ENCODE measurements at regions not wholly inside any gene's neighbourhood (a gene's known extent, or its start where the extent isn't known, plus 50 kb on each side); places are given as distances from the start of the nearest gene placed in this dataset.

GRCh38 chr14:26332966-26333365, 264.9 kb downstream of the NOVA1 start:
- Histone ChIP-seq H3K9ac (ENCODE audit: low read length) (no peak overlapping the region), H2AFZ (ENCODE audit: low read depth, low read length, poor library complexity, severe bottlenecking) (no peak overlapping the region), H3K36me3 (ENCODE audit: control insufficient read depth in 1 of 2, insufficient read depth in 2 of 2, low read length in 2 of 2) (no peaks in the 10 kb centered on the region), H3K79me2 (ENCODE audit: insufficient read depth, low read length) (no peaks in the 10 kb centered on the region), H4K20me1 (ENCODE audit: insufficient read depth) (no peaks in the 10 kb centered on the region), H3K27me3 (ENCODE audit: insufficient read depth, low read length) (no peaks in the 10 kb centered on the region), H3K27ac (ENCODE audit: low read depth, low read length) (no peak overlapping the region), H3K9me2 (ENCODE audit: insufficient read depth) (no peaks in the 10 kb centered on the region), H3K4me3 (replicated peaks in 1 of 2; ENCODE audit: low read depth in 1 of 2, low read length in 2 of 2) (no peak overlapping the region), H3K4me1 (ENCODE audit: control insufficient read depth in 1 of 2, insufficient read depth in 2 of 2, low read length in 2 of 2) (no peaks in the 10 kb centered on the region), H3K4me2 (ENCODE audit: low read length) (no peak overlapping the region), H3K9me3 (ENCODE audit: control insufficient read depth in 1 of 2, insufficient read depth in 1 of 2, low read depth in 1 of 2, low read length in 2 of 2) (peaks cover 5 to 12% of the 10 kb centered on the region in 2 experiments; a peak in 2 of 4 replicates)
- BruUV-seq (replicated peaks) = no TSS peak
- intact Hi-C loops (cut with micrococcal nuclease) = no loop called here
- RAD21 ChIA-PET (ENCODE audit: low non-redundant PET in 1 of 2, low total read pairs in 2 of 2, uncharacterized antibody in 2 of 2, unreplicated experiment in 2 of 2) = no interaction called here
- POLR2A ChIA-PET = no interaction called here
- TF ChIP-seq SP1 (IDR thresholded peaks at IDR 0.05; ENCODE audit: low read depth) (no peak), JUND (IDR thresholded peaks at IDR 0.05) (no peak), ATF3 (IDR thresholded peaks at IDR 0.05) (no peak), ZNF274 (IDR thresholded peaks at IDR 0.05; ENCODE audit: low read depth, low read length) (no peak), SIN3A (IDR thresholded peaks at IDR 0.05; ENCODE audit: low read depth) (no peak), ELF1 (IDR thresholded peaks at IDR 0.05; ENCODE audit: borderline replicate concordance, low read depth) (no peak), SRF (IDR thresholded peaks at IDR 0.05; ENCODE audit: low read depth) (no peak), CEBPB (IDR thresholded peaks at IDR 0.05; ENCODE audit: low read depth) (no peak), CBX3 (IDR thresholded peaks at IDR 0.05; ENCODE audit: low read depth) (no peak)
- DNase-seq (ENCODE audit: low read depth, low spot score) = no peak
- CTCF ChIA-PET = no interaction called here
- no peak for ATAC-seq

DNA sequence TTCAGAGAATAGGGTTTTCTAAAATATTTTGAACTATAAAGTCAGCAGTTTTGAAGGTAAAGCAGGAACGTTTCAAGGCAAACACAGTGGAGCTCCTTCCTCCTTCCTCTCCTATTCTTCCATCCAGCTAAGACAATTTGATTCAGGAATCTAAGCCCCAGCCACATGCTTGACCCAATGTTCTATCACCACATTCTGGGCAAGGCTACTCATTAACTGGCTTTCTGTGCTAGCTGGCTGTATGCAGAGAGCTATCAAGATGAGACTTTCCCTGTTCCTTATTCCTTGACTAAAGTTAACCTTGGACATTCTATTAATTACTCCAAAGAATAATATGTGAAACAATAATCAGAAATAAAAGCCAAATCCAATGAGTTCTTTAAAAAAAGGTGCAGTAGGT, 266.9 kb downstream of the NOVA1 start:
- Histone ChIP-seq H3K4me3 (replicated peaks in 1 of 2; ENCODE audit: low read depth in 1 of 2, low read length in 2 of 2) (no peak overlapping the region), H3K79me2 (ENCODE audit: insufficient read depth, low read length) (no peaks in the 10 kb centered on the region), H3K27me3 (ENCODE audit: insufficient read depth, low read length) (no peaks in the 10 kb centered on the region), H3K4me1 (ENCODE audit: control insufficient read depth in 1 of 2, insufficient read depth in 2 of 2, low read length in 2 of 2) (no peaks in the 10 kb centered on the region), H3K9ac (ENCODE audit: low read length) (no peak overlapping the region), H3K9me3 (ENCODE audit: control insufficient read depth in 1 of 2, insufficient read depth in 1 of 2, low read depth in 1 of 2, low read length in 2 of 2) (peaks cover 14 to 19% of the 10 kb centered on the region in 2 experiments; a peak in 2 of 4 replicates), H3K27ac (ENCODE audit: low read depth, low read length) (no peak overlapping the region), H4K20me1 (ENCODE audit: insufficient read depth) (no peaks in the 10 kb centered on the region), H2AFZ (ENCODE audit: low read depth, low read length, poor library complexity, severe bottlenecking) (no peak overlapping the region), H3K4me2 (ENCODE audit: low read length) (no peak overlapping the region), H3K9me2 (ENCODE audit: insufficient read depth) (no peaks in the 10 kb centered on the region), H3K36me3 (ENCODE audit: control insufficient read depth in 1 of 2, insufficient read depth in 2 of 2, low read length in 2 of 2) (no peaks in the 10 kb centered on the region)
- RAD21 ChIA-PET (ENCODE audit: low non-redundant PET in 1 of 2, low total read pairs in 2 of 2, uncharacterized antibody in 2 of 2, unreplicated experiment in 2 of 2) = no interaction called here
- ATAC-seq (no peak), DNase-seq (ENCODE audit: low read depth, low spot score) (no peak)
- POLR2A ChIA-PET = no interaction called here
- no TSS peak for BruUV-seq (replicated peaks)
- intact Hi-C loops (cut with micrococcal nuclease) = no loop called here
- CTCF ChIA-PET = no interaction called here
- TF ChIP-seq EGR1 (IDR thresholded peaks at IDR 0.05; ENCODE audit: low read depth) (no peak), ZNF274 (IDR thresholded peaks at IDR 0.05; ENCODE audit: low read depth, low read length) (no peak), SP1 (IDR thresholded peaks at IDR 0.05; ENCODE audit: low read depth) (no peak), CEBPB (IDR thresholded peaks at IDR 0.05; ENCODE audit: low read depth) (no peak), FOSL1 (IDR thresholded peaks at IDR 0.05; ENCODE audit: low read depth) (no peak), ZFX (IDR thresholded peaks at IDR 0.05) (no peak), RAD21 (IDR thresholded peaks at IDR 0.05; ENCODE audit: low read depth) (no peak), MAX (IDR thresholded peaks at IDR 0.05) (no peak), SRF (IDR thresholded peaks at IDR 0.05; ENCODE audit: low read depth) (no peak), SIN3A (IDR thresholded peaks at IDR 0.05; ENCODE audit: low read depth) (no peak), EZH2phosphoT487 (IDR thresholded peaks at IDR 0.05; ENCODE audit: borderline replicate concordance) (no peak), POLR2AphosphoS5 (IDR thresholded peaks at IDR 0.05; ENCODE audit: low read depth, low read length) (no peak)
- TF ChIP-seq, protein P1, sequence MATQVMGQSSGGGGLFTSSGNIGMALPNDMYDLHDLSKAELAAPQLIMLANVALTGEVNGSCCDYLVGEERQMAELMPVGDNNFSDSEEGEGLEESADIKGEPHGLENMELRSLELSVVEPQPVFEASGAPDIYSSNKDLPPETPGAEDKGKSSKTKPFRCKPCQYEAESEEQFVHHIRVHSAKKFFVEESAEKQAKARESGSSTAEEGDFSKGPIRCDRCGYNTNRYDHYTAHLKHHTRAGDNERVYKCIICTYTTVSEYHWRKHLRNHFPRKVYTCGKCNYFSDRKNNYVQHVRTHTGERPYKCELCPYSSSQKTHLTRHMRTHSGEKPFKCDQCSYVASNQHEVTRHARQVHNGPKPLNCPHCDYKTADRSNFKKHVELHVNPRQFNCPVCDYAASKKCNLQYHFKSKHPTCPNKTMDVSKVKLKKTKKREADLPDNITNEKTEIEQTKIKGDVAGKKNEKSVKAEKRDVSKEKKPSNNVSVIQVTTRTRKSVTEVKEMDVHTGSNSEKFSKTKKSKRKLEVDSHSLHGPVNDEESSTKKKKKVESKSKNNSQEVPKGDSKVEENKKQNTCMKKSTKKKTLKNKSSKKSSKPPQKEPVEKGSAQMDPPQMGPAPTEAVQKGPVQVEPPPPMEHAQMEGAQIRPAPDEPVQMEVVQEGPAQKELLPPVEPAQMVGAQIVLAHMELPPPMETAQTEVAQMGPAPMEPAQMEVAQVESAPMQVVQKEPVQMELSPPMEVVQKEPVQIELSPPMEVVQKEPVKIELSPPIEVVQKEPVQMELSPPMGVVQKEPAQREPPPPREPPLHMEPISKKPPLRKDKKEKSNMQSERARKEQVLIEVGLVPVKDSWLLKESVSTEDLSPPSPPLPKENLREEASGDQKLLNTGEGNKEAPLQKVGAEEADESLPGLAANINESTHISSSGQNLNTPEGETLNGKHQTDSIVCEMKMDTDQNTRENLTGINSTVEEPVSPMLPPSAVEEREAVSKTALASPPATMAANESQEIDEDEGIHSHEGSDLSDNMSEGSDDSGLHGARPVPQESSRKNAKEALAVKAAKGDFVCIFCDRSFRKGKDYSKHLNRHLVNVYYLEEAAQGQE (IDR thresholded peaks at IDR 0.05; ENCODE audit: low read depth) = no peak
- TF ChIP-seq, protein P2, sequence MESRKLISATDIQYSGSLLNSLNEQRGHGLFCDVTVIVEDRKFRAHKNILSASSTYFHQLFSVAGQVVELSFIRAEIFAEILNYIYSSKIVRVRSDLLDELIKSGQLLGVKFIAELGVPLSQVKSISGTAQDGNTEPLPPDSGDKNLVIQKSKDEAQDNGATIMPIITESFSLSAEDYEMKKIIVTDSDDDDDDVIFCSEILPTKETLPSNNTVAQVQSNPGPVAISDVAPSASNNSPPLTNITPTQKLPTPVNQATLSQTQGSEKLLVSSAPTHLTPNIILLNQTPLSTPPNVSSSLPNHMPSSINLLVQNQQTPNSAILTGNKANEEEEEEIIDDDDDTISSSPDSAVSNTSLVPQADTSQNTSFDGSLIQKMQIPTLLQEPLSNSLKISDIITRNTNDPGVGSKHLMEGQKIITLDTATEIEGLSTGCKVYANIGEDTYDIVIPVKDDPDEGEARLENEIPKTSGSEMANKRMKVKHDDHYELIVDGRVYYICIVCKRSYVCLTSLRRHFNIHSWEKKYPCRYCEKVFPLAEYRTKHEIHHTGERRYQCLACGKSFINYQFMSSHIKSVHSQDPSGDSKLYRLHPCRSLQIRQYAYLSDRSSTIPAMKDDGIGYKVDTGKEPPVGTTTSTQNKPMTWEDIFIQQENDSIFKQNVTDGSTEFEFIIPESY (IDR thresholded peaks at IDR 0.05; ENCODE audit: extremely low read depth, insufficient replicate concordance, low read length) = no peak

Data from HCT116 (cell line).